NB4 (cell line): ENCODE measurements at regions not wholly inside any gene's neighbourhood (a gene's known extent, or its start where the extent isn't known, plus 50 kb on each side); places are given as distances from the start of the nearest gene placed in this dataset.

Experiments used
- POLR2A ChIP-seq: IDR thresholded peaks from 2 replicates; pipeline ENCODE4 v1.6.1; 2011; ENCODE audit warnings: mild to moderate bottlenecking; ENCODE audit not compliant: insufficient read length; ENCODE audit errors: extremely low read depth
- TF ChIP-seq, protein P1 (sequence below): IDR thresholded peaks from one replicate; pipeline ENCODE4 v1.5.1; 2012; ENCODE audit warnings: low read depth, low read length

- TF ChIP-seq, protein P1, sequence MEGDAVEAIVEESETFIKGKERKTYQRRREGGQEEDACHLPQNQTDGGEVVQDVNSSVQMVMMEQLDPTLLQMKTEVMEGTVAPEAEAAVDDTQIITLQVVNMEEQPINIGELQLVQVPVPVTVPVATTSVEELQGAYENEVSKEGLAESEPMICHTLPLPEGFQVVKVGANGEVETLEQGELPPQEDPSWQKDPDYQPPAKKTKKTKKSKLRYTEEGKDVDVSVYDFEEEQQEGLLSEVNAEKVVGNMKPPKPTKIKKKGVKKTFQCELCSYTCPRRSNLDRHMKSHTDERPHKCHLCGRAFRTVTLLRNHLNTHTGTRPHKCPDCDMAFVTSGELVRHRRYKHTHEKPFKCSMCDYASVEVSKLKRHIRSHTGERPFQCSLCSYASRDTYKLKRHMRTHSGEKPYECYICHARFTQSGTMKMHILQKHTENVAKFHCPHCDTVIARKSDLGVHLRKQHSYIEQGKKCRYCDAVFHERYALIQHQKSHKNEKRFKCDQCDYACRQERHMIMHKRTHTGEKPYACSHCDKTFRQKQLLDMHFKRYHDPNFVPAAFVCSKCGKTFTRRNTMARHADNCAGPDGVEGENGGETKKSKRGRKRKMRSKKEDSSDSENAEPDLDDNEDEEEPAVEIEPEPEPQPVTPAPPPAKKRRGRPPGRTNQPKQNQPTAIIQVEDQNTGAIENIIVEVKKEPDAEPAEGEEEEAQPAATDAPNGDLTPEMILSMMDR = peak; percentile 88
- no peak for TF ChIP-seq POLR2A
Measured at GRCh38 chr10:129332476-129332875, 134.6 kb upstream of the MGMT start.
